ENCODE measurements at regions not wholly inside any gene's neighbourhood (a gene's known extent, or its start where the extent isn't known, plus 50 kb on each side); places are given as distances from the start of the nearest gene placed in this dataset.

DNA sequence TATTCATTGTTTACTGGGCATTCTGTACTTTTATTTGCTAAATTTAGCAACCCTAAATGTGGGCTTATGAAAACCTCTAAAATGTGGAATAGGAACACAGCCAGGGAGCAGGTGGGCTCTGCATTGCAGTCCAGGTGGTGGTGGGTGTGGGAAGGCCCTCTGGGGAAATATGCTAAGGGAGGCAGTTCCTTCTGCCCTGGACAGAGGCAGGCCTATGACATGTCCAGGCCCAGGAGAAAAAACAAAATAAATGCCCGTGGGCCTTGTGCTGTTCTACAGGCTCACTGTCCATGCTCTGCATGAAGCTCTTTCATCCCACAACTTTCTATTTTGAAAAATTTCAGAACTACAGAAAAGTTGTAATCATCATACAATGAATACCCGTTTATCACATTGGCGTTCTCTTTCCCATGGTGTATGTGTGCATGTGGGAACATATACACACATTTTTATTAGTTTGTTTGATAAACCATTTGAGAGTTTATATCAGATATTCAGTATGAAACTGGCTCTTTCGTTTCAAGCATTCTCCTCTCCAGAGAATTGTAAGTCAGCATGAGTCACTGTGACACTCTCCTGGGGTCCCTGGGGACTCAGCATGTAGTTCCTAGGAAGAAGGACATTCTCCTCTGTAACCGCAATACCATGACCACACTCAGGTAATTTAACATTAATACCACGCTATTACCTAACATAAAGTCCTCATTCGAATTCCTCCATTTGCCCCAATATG is 505.3 kb downstream of the COG6 start:
- TF ChIP-seq, protein P1, sequence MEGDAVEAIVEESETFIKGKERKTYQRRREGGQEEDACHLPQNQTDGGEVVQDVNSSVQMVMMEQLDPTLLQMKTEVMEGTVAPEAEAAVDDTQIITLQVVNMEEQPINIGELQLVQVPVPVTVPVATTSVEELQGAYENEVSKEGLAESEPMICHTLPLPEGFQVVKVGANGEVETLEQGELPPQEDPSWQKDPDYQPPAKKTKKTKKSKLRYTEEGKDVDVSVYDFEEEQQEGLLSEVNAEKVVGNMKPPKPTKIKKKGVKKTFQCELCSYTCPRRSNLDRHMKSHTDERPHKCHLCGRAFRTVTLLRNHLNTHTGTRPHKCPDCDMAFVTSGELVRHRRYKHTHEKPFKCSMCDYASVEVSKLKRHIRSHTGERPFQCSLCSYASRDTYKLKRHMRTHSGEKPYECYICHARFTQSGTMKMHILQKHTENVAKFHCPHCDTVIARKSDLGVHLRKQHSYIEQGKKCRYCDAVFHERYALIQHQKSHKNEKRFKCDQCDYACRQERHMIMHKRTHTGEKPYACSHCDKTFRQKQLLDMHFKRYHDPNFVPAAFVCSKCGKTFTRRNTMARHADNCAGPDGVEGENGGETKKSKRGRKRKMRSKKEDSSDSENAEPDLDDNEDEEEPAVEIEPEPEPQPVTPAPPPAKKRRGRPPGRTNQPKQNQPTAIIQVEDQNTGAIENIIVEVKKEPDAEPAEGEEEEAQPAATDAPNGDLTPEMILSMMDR (IDR thresholded peaks at IDR 0.05): no peak
- no peak for TF ChIP-seq POLR2AphosphoS5 (IDR thresholded peaks at IDR 0.05)
- no peak for DNase-seq (ENCODE audit: low spot score)
- Histone ChIP-seq H3K27ac (no peak overlapping the region), H3K9me3 (no peaks in the 10 kb centered on the region), H3K4me1 (replicated peaks) (no peaks in the 10 kb centered on the region), H3K4me3 (no peak overlapping the region), H3K36me3 (no peaks in the 10 kb centered on the region), H3K27me3 (replicated peaks; ENCODE audit: insufficient read depth) (no peaks in the 10 kb centered on the region)
- intact Hi-C loops (cut with DNase I): no loop called here
- 79% methylated on average over 7 of the region's 7 CpGs for WGBS

DNA sequence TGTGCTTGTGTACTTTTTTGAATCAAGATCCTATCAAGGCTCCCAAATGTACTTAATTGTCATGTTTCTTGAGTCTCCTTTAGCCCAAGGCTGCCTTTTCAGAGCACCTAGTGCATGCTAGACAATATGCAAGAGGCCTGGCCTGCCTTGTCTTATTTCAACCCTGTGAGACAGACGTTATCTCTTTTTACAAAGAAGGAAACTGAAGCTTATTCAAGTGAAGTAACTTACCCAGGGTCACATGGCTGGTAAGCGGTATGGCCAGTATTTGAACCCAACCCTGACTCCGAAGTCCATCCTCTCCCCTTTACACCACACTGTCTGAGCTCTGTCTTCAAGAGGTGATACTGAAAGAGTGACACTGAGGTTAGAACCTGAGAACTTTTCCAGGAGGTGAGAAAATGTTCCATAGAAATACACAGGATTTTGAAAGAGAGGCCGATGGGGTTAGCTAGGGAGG is 505.1 kb downstream of the FOXO1 start:
- H3K27me3 ChIP-seq (replicated peaks; ENCODE audit: insufficient read depth): no peaks in the 10 kb centered on the region
- H3K36me3 ChIP-seq: no peaks in the 10 kb centered on the region
- intact Hi-C loops (cut with DNase I): no loop called here
- no peak for DNase-seq (ENCODE audit: low spot score)
- 94% methylated on average over 4 of the region's 4 CpGs for WGBS
- no peaks in the 10 kb centered on the region for H3K9me3 ChIP-seq
- TF ChIP-seq POLR2A (IDR thresholded peaks at IDR 0.05): no peak
- no peak for TF ChIP-seq POLR2AphosphoS5 (IDR thresholded peaks at IDR 0.05)
- H3K4me1 ChIP-seq (replicated peaks): no peaks in the 10 kb centered on the region
- no peak overlapping the region for H3K27ac ChIP-seq
- H3K4me3 ChIP-seq: no peak overlapping the region

DNA sequence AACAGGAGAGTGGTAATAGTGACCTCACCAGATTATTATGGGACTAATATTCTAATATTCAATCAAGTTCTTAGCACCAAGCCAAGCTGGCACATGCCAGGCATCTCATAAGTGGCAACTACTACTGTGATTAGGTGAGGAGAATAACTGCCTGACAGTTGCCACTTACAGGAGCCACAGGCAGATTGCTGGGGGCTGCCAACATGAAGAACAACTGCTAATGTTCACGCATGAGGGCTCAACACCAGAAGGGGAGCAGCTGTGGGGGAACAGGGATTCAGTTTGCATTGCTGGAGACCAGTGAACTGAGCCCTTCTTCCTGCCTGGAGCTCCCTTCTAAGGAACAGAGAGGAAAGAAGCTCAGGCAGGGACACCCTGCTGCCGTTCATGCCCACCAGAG is 504.5 kb downstream of the FOXO1 start:
- no peaks in the 10 kb centered on the region for H3K27me3 ChIP-seq (replicated peaks; ENCODE audit: insufficient read depth)
- intact Hi-C loops (cut with DNase I): no loop called here
- no peaks in the 10 kb centered on the region for H3K4me1 ChIP-seq (replicated peaks)
- TF ChIP-seq POLR2AphosphoS5 (IDR thresholded peaks at IDR 0.05): no peak
- TF ChIP-seq, protein P1 (IDR thresholded peaks at IDR 0.05): no peak
- no peak for TF ChIP-seq POLR2A (IDR thresholded peaks at IDR 0.05)
- 96% methylated on average over 2 of the region's 2 CpGs for WGBS
- no peaks in the 10 kb centered on the region for H3K9me3 ChIP-seq
- no peak overlapping the region for H3K27ac ChIP-seq
- H3K4me3 ChIP-seq: no peak overlapping the region
- no peak for DNase-seq (ENCODE audit: low spot score)
- H3K36me3 ChIP-seq: no peaks in the 10 kb centered on the region

DNA sequence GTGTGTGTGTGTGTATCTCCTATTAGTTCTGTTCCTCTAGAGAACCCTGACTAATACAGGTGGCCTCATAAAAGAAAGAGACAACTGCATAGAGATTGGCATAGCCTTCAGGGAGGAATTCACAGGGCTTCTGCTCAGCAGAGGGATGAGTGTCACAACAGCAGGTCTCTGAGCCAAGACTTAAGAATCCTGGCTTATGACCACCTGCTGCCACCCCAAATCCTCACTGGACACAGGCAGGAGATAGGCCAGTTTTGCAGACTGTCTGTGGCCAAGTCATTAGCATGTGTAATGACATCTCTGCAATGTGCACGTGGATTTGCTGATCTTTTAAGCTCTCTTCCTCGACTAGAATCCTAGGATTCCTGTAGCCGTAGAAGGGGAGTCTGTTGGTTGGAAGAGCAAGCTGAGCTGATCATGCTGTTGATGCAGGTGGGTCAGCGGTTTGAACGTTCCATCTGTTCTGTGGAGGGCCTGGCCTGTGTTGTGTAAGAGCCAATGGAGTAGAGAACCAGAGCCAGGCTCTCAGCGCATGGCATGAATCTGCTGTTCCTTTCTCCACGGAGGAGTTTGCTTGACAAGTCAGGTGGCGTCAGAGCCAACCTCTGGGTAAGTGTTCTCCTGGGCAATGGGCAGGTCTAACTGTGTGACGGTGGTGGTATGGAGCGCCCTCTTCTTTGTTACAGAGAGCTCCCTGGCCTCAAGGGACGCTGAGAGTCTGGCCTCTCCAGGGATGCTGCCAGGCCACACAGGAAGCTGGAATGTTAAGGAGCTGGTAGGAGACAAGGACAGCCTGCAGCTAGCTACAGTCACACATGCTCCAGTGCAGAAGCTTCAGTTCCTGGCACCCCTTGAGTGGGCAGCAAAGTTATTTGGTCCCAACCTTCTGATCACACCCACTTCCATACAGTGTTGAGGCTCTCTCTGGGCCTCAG is 503.1 kb downstream of the FOXO1 start:
- DNase-seq (ENCODE audit: low spot score): no peak
- Histone ChIP-seq H3K36me3 (no peaks in the 10 kb centered on the region), H3K27me3 (replicated peaks; ENCODE audit: insufficient read depth) (no peaks in the 10 kb centered on the region), H3K4me1 (replicated peaks) (no peaks in the 10 kb centered on the region), H3K27ac (no peak overlapping the region), H3K9me3 (no peaks in the 10 kb centered on the region), H3K4me3 (no peak overlapping the region)
- TF ChIP-seq POLR2A (IDR thresholded peaks at IDR 0.05): no peak
- TF ChIP-seq, protein P1 (IDR thresholded peaks at IDR 0.05): no peak
- TF ChIP-seq POLR2AphosphoS5 (IDR thresholded peaks at IDR 0.05): no peak
- intact Hi-C loops (cut with DNase I): no loop called here
- WGBS: 87% methylated on average over 11 of the region's 11 CpGs

DNA sequence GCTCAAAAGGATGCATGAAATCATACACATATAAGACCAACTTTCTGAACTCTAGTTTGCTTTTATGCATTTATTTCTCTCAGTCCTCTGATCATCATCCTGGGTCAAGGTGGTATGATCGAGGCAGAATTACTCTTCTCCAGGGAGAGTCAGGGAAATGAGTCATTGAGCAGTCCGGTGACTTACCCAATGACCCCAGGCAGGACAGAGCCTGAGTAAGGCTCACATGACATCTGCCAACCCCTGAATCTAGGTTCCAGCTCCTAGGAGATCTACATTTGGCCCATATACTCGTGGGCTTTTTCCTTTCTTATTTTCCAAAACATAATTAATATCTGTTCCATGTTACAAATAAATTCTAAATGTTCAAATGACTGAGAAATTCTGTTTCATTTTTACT is 502.3 kb downstream of the FOXO1 start:
- Histone ChIP-seq H3K4me1 (replicated peaks) (no peaks in the 10 kb centered on the region), H3K27ac (no peak overlapping the region), H3K36me3 (no peaks in the 10 kb centered on the region), H3K9me3 (no peaks in the 10 kb centered on the region), H3K4me3 (no peak overlapping the region), H3K27me3 (replicated peaks; ENCODE audit: insufficient read depth) (no peaks in the 10 kb centered on the region)
- intact Hi-C loops (cut with DNase I): no loop called here
- DNase-seq (ENCODE audit: low spot score): no peak
- WGBS: 76% methylated on average over 3 of the region's 3 CpGs
- TF ChIP-seq POLR2A (IDR thresholded peaks at IDR 0.05) (no peak), POLR2AphosphoS5 (IDR thresholded peaks at IDR 0.05) (no peak)
- TF ChIP-seq, protein P1 (IDR thresholded peaks at IDR 0.05): no peak
